HepG2 (cell line): ENCODE measurements at regions not wholly inside any gene's neighbourhood (a gene's known extent, or its start where the extent isn't known, plus 50 kb on each side); places are given as distances from the start of the nearest gene placed in this dataset.

Experiments used
- ATAC-seq: fragments of 200-7000 bp; cut with Tn5 transposase; 3 replicates; pipeline ENCODE4 v1.9.1; 2020; ENCODE audit warnings: mild to moderate bottlenecking, moderate library complexity
- BruUV-seq: library from RNA; stranded (reverse); fragments of 400-500 nt; replicated peaks from 2 replicates; lab custom pipeline; 2021; lab: Mats Ljungman, UMichigan
- CTCF ChIA-PET: fragments of 300-600 bp; formaldehyde crosslinking; extraction: SDS; loops from one replicate; lab custom pipeline; 2021; ENCODE audit warnings: low total read pairs, inconsistent platforms, low intra/inter-chr PET ratio; lab: Yijun Ruan, JAX
- POLR2A ChIA-PET: fragments of 350-600 bp; sonication (Branson Sonifier 250); formaldehyde crosslinking; loops from one replicate; lab custom pipeline; 2020; ENCODE audit warnings: antibody characterized with exemption, inconsistent platforms; lab: Yijun Ruan, JAX
- DNase-seq: peaks from one replicate; pipeline ENCODE4 v3.0.0-alpha.2; 2015; ENCODE audit warnings: low spot score
- FAIRE-seq: peaks from 3 replicates; lab custom pipeline; 2011; peaks lifted over from hg19 to GRCh38; lab: Jason Lieb, UNC
- H2AFZ ChIP-seq: one replicate; pipeline ENCODE4 v1.6.1; 2011; ENCODE audit warnings: low read length, inconsistent platforms
- H3K27ac ChIP-seq: fragments of 300-600 bp; 3 replicates; pipeline ENCODE4 v1.8.0; 2011; ENCODE audit warnings: mixed run types, mild to moderate bottlenecking, mixed read lengths, low read length, inconsistent platforms; ENCODE audit not compliant: insufficient read depth; ENCODE audit errors: extremely low read length
- H3K27me3 ChIP-seq, 2 experiments: fragments of 200-600 bp in 1 of 2; 2 replicates in 1 of 2; 3 replicates in 1 of 2; pipeline versions ENCODE4 v1.6.0 to v1.8.0; 2011; ENCODE audit warnings: low read length in 2 of 2, mild to moderate bottlenecking in 2 of 2, moderate library complexity in 2 of 2, inconsistent platforms in 1 of 2; ENCODE audit not compliant: insufficient read depth in 2 of 2, control insufficient read depth in 1 of 2
- H3K36me3 ChIP-seq, 2 experiments: fragments of 200-600 bp in 1 of 2; replicated peaks in 1 of 2; 2 replicates in 1 of 2; 3 replicates in 1 of 2; pipeline versions ENCODE4 v1.5.1 to v1.8.0; 2011; ENCODE audit warnings: low read length in 2 of 2, inconsistent platforms in 1 of 2; ENCODE audit not compliant: insufficient read depth in 2 of 2, control insufficient read depth in 1 of 2
- H3K4me1 ChIP-seq: 2 replicates; pipeline ENCODE4 v1.5.1; 2012; ENCODE audit warnings: low read length, inconsistent platforms; ENCODE audit not compliant: insufficient read depth
- H3K4me2 ChIP-seq: 2 replicates; pipeline ENCODE4 v1.6.0; 2011; ENCODE audit warnings: low read depth, low read length, inconsistent platforms
- H3K4me3 ChIP-seq, 3 experiments: fragments of 200-600 bp in 1 of 3; sonication (generic), shearing (Covaris generic) in 1 of 3; replicated peaks in 1 of 3; 2 replicates each; pipeline ENCODE4 v1.5.1; 2011 to 2016; ENCODE audit warnings: low read length in 3 of 3, inconsistent platforms in 2 of 3, low read depth in 2 of 3, mild to moderate bottlenecking in 2 of 3, control low read depth in 1 of 3, mixed read lengths in 1 of 3; ENCODE audit not compliant: insufficient read depth in 1 of 3
- H3K79me2 ChIP-seq: one replicate; pipeline ENCODE4 v1.6.1; 2011; ENCODE audit warnings: low read length, inconsistent platforms; ENCODE audit not compliant: insufficient read depth
- H3K9ac ChIP-seq: 2 replicates; pipeline ENCODE4 v1.6.0; 2011; ENCODE audit warnings: mild to moderate bottlenecking, low read depth, low read length, inconsistent platforms; ENCODE audit not compliant: insufficient read depth
- H3K9me3 ChIP-seq: 2 replicates; pipeline ENCODE4 v1.5.1; 2012; ENCODE audit warnings: mild to moderate bottlenecking, low read length
- H4K20me1 ChIP-seq: 2 replicates; pipeline ENCODE4 v1.6.0; 2011; ENCODE audit warnings: inconsistent platforms, mild to moderate bottlenecking, low read length, moderate library complexity; ENCODE audit not compliant: insufficient read depth
- CBFB ChIP-seq: sonication (generic); formaldehyde crosslinking; IDR thresholded peaks from 2 replicates; pipeline ENCODE4 v1.4.0; 2020; ENCODE audit warnings: missing genetic modification reagents
- MAZ ChIP-seq, 2 experiments: sonication (generic) in 1 of 2; formaldehyde crosslinking in 1 of 2; IDR thresholded peaks; 2 replicates each; pipeline versions ENCODE4 v1.5.0 to v1.6.1; 2012 to 2020; ENCODE audit warnings: low read depth in 2 of 2, mild to moderate bottlenecking in 2 of 2, borderline replicate concordance in 1 of 2, improper control_type of control experiment in 1 of 2, low read length in 1 of 2, missing genetic modification reagents in 1 of 2, moderate library complexity in 1 of 2
- TSC22D2 ChIP-seq: sonication (generic); formaldehyde crosslinking; IDR thresholded peaks from 2 replicates; pipeline ENCODE4 v1.5.1; 2020; ENCODE audit warnings: missing genetic modification reagents, mild to moderate bottlenecking, borderline replicate concordance
- ZNF143 ChIP-seq: sonication (generic); formaldehyde crosslinking; IDR thresholded peaks from 2 replicates; pipeline ENCODE4 v1.4.0; 2020; ENCODE audit warnings: missing genetic modification reagents
- ZNF451 ChIP-seq: sonication (generic); formaldehyde crosslinking; IDR thresholded peaks from 2 replicates; pipeline ENCODE4 v1.5.0; 2020; ENCODE audit warnings: mild to moderate bottlenecking, missing genetic modification reagents
- ZNF607 ChIP-seq: sonication (generic); formaldehyde crosslinking; IDR thresholded peaks from 2 replicates; pipeline ENCODE4 v1.5.1; 2020; ENCODE audit warnings: missing genetic modification reagents, mild to moderate bottlenecking, borderline replicate concordance
- ZSCAN22 ChIP-seq: sonication (generic); formaldehyde crosslinking; IDR thresholded peaks from 2 replicates; pipeline ENCODE4 v1.4.0; 2020; ENCODE audit warnings: mild to moderate bottlenecking, missing genetic modification reagents
- WGBS: methylation state at CpG from one replicate; pipeline ENCODE4 v1.1.6; 2017; ENCODE audit warnings: low lambda C conversion rate; 5-methylcytosine and 5-hydroxymethylcytosine counted together
- in situ Hi-C: cut with HindIII; loops from 2 replicates; pipeline ENCODE4 v1.10.0; 2017; ENCODE audit warnings: low pct_unique_long_range_greater_than_20kb; ENCODE audit not compliant: extremely low pct_ligation_motif_present
- intact Hi-C: fragments of 100-400 bp; cut with micrococcal nuclease; formaldehyde crosslinking; loops from one replicate; pipeline ENCODE4 v1.10.0; 2022; ENCODE audit not compliant: unreplicated experiment
- TF ChIP-seq, protein P1 (sequence below): sonication (generic); formaldehyde crosslinking; IDR thresholded peaks from 2 replicates; pipeline ENCODE4 v1.8.1; 2023; ENCODE audit warnings: mild to moderate bottlenecking, missing genetic modification reagents, borderline replicate concordance
- TF ChIP-seq, protein P2 (sequence below): IDR thresholded peaks from 2 replicates; pipeline ENCODE4 v1.6.1; 2016

DNA sequence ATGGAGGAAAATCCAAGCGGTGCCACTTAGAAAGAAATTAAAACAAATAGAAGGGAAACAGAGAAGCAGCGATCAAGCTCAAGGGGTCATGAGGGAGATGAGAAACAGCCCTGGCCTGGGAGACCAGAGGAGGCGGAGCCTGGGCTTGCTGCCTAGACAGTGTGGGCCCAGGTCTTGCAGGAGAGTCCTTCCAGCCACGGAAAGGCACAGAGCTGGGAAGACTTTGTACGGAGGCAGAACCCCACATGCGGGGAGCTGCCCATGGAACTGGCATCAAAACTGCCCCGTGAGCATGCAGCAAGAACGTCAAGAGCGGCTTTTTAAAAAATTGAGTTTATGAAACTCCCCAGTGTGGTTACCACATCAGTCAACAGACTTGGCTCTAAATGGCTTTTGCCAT lies 119.4 kb downstream of the IRX1 start (continued):
- TF ChIP-seq ZNF143 (CRISPR knock-in tag) (no peak), ZNF607 (CRISPR knock-in tag) (no peak), MAZ (IDR thresholded peaks at IDR 0.05; ENCODE audit: borderline replicate concordance, low read depth, low read length) (no peak), MAZ (CRISPR knock-in tag; IDR thresholded peaks at IDR 0.05; ENCODE audit: low read depth) (no peak), ZSCAN22 (no peak), TSC22D2 (no peak)
- TF ChIP-seq, protein P1, sequence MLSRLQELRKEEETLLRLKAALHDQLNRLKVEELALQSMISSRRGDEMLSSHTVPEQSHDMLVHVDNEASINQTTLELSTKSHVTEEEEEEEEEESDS (CRISPR knock-in tag), result no peak

DNA sequence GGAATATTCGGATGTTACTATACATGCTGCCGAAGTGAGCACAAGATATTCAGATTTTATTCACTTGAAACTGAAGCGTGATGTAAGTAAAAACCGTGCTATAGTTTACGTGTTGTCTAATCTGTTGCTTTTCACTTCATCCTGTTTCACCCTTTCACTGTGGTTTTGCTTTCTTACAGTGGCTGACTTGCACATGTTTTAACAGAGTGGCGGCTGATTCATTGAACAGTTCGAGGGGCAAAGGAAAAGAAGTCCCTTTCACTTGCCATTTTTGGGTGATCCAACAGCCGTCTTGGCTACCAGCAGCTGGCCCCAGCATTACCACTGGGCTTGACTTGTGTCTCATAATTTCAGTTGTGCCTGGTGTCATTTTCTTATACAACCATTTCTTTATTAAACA lies 134.0 kb downstream of the IRX1 start:
- Histone ChIP-seq H4K20me1 (no peaks in the 10 kb centered on the region), H3K4me1 (no peaks in the 10 kb centered on the region), H3K36me3 (no peaks in the 10 kb centered on the region), H3K9ac (no peak overlapping the region), H3K79me2 (no peaks in the 10 kb centered on the region), H3K9me3 (peaks cover under 1% of the 10 kb centered on the region; the same call in 1 of the 2 replicates), H3K27ac (no peak overlapping the region), H3K4me2 (no peak overlapping the region), H2AFZ (no peak overlapping the region), H3K4me3 (no peak overlapping the region), H3K27me3 (no peaks in the 10 kb centered on the region)
- ATAC-seq (no peak), FAIRE-seq (no peak), DNase-seq (no peak)
- POLR2A ChIA-PET, result no interaction called here
- no TSS peak for BruUV-seq
- in situ Hi-C loops, result no loop called here
- 7% methylated on average over 8 of the region's 8 CpGs for WGBS
- intact Hi-C loops, result no loop called here
- TF ChIP-seq CBFB (CRISPR knock-in tag), result no peak
- no peak for TF ChIP-seq ZNF451
- TF ChIP-seq, protein P2, sequence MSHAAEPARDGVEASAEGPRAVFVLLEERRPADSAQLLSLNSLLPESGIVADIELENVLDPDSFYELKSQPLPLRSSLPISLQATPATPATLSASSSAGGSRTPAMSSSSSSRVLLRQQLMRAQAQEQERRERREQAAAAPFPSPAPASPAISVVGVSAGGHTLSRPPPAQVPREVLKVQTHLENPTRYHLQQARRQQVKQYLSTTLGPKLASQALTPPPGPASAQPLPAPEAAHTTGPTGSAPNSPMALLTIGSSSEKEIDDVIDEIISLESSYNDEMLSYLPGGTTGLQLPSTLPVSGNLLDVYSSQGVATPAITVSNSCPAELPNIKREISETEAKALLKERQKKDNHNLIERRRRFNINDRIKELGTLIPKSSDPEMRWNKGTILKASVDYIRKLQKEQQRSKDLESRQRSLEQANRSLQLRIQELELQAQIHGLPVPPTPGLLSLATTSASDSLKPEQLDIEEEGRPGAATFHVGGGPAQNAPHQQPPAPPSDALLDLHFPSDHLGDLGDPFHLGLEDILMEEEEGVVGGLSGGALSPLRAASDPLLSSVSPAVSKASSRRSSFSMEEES (CRISPR knock-in tag), result no peak
- CTCF ChIA-PET, result no interaction called here
